Lower leg skin (tissue), 3 donors: ENCODE measurements at regions not wholly inside any gene's neighbourhood (a gene's known extent, or its start where the extent isn't known, plus 50 kb on each side); places are given as distances from the start of the nearest gene placed in this dataset.

ENCODE experiments used
- POLR2A ChIP-seq, 2 donors: fragments of 450-650 bp; IDR thresholded peaks; one replicate each; pipeline ENCODE4 v1.6.1; 2016 to 2017; ENCODE audit warnings: antibody characterized with exemption in 2 of 2, mild to moderate bottlenecking in 1 of 2, moderate library complexity in 1 of 2
- TF ChIP-seq, protein P1 (sequence below), 3 donors: fragments of 450-650 bp; IDR thresholded peaks; one replicate each; pipeline ENCODE4 v1.5.1; 2016; ENCODE audit warnings: antibody characterized with exemption in 3 of 3, mild to moderate bottlenecking in 3 of 3, moderate library complexity in 2 of 3

- TF ChIP-seq, protein P1, sequence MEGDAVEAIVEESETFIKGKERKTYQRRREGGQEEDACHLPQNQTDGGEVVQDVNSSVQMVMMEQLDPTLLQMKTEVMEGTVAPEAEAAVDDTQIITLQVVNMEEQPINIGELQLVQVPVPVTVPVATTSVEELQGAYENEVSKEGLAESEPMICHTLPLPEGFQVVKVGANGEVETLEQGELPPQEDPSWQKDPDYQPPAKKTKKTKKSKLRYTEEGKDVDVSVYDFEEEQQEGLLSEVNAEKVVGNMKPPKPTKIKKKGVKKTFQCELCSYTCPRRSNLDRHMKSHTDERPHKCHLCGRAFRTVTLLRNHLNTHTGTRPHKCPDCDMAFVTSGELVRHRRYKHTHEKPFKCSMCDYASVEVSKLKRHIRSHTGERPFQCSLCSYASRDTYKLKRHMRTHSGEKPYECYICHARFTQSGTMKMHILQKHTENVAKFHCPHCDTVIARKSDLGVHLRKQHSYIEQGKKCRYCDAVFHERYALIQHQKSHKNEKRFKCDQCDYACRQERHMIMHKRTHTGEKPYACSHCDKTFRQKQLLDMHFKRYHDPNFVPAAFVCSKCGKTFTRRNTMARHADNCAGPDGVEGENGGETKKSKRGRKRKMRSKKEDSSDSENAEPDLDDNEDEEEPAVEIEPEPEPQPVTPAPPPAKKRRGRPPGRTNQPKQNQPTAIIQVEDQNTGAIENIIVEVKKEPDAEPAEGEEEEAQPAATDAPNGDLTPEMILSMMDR (IDR thresholded peaks at IDR 0.05), result no peak
- no peak for TF ChIP-seq POLR2A (IDR thresholded peaks at IDR 0.05)
Measured at GRCh38 chr12:13313886-13314285, 117.4 kb downstream of the EMP1 start.
